ENCODE measurements at regions not wholly inside any gene's neighbourhood (a gene's known extent, or its start where the extent isn't known, plus 50 kb on each side); places are given as distances from the start of the nearest gene placed in this dataset.
"Not testable (repeated sequence)": the region's sequence is repeated elsewhere in the genome, so short reads cannot be mapped to it uniquely, and the experiment has no call there.

DNA sequence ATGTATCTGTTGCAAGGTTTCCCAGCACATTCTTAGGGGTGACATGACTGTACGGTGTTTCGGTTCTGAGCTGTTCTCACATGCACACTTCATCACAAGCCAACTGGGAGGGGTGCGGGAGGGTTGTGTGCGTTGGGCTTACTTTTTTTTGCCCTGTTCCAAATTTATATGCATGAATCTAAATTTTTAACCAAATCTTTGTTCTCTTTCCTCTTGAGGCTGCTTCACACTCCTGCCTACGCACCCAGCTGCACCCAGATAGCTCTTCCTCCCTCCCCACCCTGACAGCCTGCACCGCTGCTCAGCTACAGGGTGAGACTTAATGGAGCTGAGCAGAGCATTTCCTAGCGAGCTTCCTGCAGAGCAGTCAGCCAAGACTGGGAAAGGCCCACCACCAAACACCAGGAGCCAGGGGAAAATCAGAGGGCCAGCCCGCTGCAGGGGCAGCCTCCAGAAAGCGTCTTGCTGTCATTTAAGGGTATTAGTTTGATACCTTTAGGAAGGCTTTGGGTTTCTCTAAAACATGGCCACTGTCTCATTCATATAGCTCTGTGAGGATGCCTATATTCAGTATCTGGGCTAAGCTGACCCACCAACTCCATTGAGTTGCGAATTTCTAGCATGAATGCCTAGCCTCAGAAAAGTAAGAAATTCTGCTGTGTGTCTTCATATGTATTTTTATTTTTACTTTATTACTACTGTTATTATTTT is 84.5 kb downstream of the POU3F3 start:
- H3K9me3 Mint-ChIP-seq = no peaks in the 10 kb centered on the region
- no peak overlapping the region for H3K4me3 Mint-ChIP-seq
- H3K36me3 Mint-ChIP-seq (ENCODE audit: low read depth) = no peaks in the 10 kb centered on the region
- H3K27ac Mint-ChIP-seq = peak overlapping the region; percentile 74 to 93 (median 79)
- TF ChIP-seq, protein P1, sequence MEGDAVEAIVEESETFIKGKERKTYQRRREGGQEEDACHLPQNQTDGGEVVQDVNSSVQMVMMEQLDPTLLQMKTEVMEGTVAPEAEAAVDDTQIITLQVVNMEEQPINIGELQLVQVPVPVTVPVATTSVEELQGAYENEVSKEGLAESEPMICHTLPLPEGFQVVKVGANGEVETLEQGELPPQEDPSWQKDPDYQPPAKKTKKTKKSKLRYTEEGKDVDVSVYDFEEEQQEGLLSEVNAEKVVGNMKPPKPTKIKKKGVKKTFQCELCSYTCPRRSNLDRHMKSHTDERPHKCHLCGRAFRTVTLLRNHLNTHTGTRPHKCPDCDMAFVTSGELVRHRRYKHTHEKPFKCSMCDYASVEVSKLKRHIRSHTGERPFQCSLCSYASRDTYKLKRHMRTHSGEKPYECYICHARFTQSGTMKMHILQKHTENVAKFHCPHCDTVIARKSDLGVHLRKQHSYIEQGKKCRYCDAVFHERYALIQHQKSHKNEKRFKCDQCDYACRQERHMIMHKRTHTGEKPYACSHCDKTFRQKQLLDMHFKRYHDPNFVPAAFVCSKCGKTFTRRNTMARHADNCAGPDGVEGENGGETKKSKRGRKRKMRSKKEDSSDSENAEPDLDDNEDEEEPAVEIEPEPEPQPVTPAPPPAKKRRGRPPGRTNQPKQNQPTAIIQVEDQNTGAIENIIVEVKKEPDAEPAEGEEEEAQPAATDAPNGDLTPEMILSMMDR (IDR thresholded peaks at IDR 0.05; ENCODE audit: unreplicated experiment in 3 of 3) = no peak
- H3K4me1 Mint-ChIP-seq = peaks cover 5% of the 10 kb centered on the region
- H3K27me3 Mint-ChIP-seq (ENCODE audit: low read depth) = no peaks in the 10 kb centered on the region

DNA sequence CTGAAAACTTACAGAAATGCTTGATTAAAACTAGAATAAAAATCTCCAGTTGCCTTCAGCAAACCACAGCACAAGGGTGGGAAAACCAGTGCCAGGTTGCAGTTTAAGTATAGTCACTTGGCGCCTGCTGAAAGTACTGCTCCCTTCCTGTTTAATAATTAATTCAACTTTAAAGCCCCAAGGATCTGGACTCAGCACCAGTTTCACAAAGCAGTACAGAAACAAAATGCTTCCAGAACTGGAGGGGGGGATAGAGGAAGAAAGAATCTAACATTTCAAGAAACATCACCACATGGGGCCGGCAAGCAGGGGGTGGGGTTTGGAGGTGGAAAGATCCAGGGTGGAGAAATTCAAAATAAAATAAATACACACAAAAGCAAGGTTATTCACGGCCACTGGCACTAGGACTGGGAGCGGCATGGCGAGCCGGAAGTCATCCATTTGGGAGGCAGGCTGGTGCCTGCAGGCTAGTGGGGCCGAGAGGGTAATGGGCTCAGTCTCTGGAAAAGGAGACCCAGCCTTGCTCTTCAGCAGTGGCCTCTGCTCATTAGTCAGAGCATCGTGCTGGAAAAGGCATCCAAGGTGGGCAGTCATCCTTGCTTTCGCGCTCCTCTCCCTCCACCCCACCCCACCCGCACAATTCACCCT is 85.8 kb downstream of the POU3F3 start:
- Mint-ChIP-seq H3K4me3 (peak overlapping the region; percentile 10 to 57 (median 18)), H3K36me3 (ENCODE audit: low read depth) (no peaks in the 10 kb centered on the region), H3K9me3 (no peaks in the 10 kb centered on the region), H3K27me3 (ENCODE audit: low read depth) (no peaks in the 10 kb centered on the region), H3K4me1 (peaks cover 5% of the 10 kb centered on the region), H3K27ac (peak overlapping the region; percentile 57 to 93 (median 83))
- TF ChIP-seq, protein P1 (IDR thresholded peaks at IDR 0.05; ENCODE audit: unreplicated experiment in 3 of 3) = no peak

DNA sequence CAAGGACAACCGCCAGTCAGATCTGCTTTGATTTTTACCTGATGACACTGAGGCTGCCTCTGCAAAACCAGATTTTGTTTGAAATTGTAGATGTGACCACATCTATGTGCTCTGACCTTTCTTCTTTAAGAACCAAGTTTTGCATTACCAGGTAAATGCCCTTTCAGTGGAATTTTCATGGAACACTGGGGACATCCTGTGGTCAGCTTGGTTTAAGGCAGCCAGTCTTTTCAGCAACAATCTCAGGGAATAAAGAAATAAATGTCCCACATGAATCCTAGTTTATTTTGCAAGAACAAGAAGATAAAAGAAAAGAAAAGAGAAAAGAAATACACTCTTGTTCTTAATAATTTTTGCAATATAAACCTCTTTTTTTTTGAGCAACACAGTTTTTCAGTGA is 90.6 kb downstream of the POU3F3 start:
- Mint-ChIP-seq H3K4me3 (peak overlapping the region in 1 of 3 experiments; percentile 57), H3K27me3 (ENCODE audit: low read depth) (peaks cover 7% of the 10 kb centered on the region), H3K36me3 (ENCODE audit: low read depth) (no peaks in the 10 kb centered on the region), H3K9me3 (no peaks in the 10 kb centered on the region), H3K27ac (peak overlapping the region; percentile 48 to 93 (median 77)), H3K4me1 (peaks cover 3% of the 10 kb centered on the region)
- TF ChIP-seq, protein P1 (IDR thresholded peaks at IDR 0.05; ENCODE audit: unreplicated experiment in 3 of 3) = peak; percentile 52 to 68 (median 57)

DNA sequence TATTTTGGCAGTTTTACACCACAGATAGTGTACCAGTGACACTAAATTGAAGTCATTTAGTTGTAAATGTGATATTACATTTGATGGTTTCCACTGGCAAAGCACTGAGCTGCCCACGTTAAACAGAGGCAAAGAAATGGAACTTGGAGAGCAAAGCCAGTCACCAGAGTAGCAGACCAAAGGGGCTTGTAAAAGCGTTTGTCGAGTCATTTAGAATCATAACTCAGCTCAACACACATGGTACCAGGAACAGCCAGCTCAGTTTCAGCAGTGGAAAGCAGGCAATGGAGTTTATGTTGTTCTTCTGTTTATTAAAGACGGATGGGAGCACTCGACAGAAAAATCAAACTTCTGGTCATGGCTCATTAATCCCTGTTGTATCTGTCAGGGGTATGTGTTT is 91.2 kb downstream of the POU3F3 start:
- Mint-ChIP-seq H3K36me3 (ENCODE audit: low read depth) (no peaks in the 10 kb centered on the region), H3K4me3 (peak overlapping the region in 1 of 3 experiments; percentile 9), H3K27ac (peak overlapping the region in 2 of 3 experiments; percentile 60 to 93), H3K27me3 (ENCODE audit: low read depth) (peaks cover 7% of the 10 kb centered on the region), H3K9me3 (no peaks in the 10 kb centered on the region), H3K4me1 (no peaks in the 10 kb centered on the region)
- TF ChIP-seq, protein P1 (IDR thresholded peaks at IDR 0.05; ENCODE audit: unreplicated experiment in 3 of 3) = no peak

DNA sequence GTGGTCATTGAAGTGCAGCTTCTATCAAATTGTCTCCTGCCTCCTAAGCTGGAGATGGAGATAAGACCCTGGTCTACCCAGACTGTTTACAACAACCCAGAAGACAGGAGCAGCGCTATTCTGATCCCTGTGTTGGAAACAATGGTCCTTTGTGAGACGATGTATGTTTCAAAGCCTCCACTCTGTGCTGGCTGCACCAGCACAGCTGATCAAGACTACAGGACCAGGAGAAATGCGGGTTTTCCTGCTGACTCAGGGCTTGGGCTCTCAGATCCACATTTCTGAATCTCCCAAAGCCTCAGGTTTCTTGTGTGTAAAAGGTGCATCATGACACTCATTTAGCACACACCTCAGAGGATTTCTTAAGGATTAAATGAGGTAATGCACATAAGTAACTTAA is 92.0 kb downstream of the POU3F3 start:
- Mint-ChIP-seq H3K36me3 (ENCODE audit: low read depth) (no peaks in the 10 kb centered on the region), H3K27ac (peak overlapping the region in 1 of 3 experiments; percentile 93), H3K4me1 (no peaks in the 10 kb centered on the region), H3K4me3 (no peak overlapping the region), H3K27me3 (ENCODE audit: low read depth) (peaks cover 7% of the 10 kb centered on the region), H3K9me3 (no peaks in the 10 kb centered on the region)
- TF ChIP-seq, protein P1 (IDR thresholded peaks at IDR 0.05; ENCODE audit: unreplicated experiment in 3 of 3) = no peak

GRCh38 chr2:104947456-104947855 is 90.4 kb upstream of the MRPS9 start:
- not testable (repeated sequence) for H3K9me3 Mint-ChIP-seq; H3K4me3 Mint-ChIP-seq; H3K27me3 Mint-ChIP-seq (ENCODE audit: low read depth); H3K36me3 Mint-ChIP-seq (ENCODE audit: low read depth); H3K4me1 Mint-ChIP-seq
- H3K27ac Mint-ChIP-seq = peak overlapping the region in 2 of 3 experiments; percentile 40 to 81

Measured in nephron (organoid).